Stimulated activated CD4-positive, alpha-beta T cell treated with anti-CD3 and anti-CD28 coated beads, TNF-alpha, amount 100 ng/mL, for 4 hours (primary cell): ENCODE measurements at regions not wholly inside any gene's neighbourhood (a gene's known extent, or its start where the extent isn't known, plus 50 kb on each side); places are given as distances from the start of the nearest gene placed in this dataset.
"Not testable (repeated sequence)": the region's sequence is repeated elsewhere in the genome, so short reads cannot be mapped to it uniquely, and the experiment has no call there.

Experiments
- DNase-seq, 3 experiments: peaks; one replicate each; pipeline ENCODE4 v3.0.0-alpha.2; 2020; ENCODE audit warnings: low read depth in 3 of 3

- no peak for DNase-seq
These were observed 336.1 kb downstream of the GBA3 start for GRCh38 chr4:23028875-23029274.

- DNase-seq: no peak
These were observed 330.9 kb downstream of the GBA3 start for GRCh38 chr4:23023666-23024065.

DNA sequence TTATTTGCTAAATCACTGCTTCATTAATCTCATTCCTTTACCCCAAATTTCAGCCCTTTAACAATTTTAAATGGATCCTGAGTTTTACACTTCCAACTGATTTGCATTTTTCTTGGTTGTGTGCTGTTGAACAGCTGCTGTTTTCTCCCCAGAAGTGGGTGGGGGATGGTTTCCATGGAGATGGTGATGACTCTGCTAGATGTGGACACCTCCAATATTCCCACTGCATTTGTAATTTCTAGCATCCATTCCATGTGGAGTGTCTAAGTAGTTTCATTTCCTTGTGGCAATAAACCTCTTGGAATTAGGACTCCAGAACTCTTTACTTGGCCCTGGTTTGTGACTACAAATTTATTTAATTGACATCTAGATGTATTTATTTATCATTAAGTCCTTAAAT is 330.4 kb downstream of the GBA3 start:
- DNase-seq: no peak

GRCh38 chr4:23022032-23022431 is 329.3 kb downstream of the GBA3 start:
- no peak for DNase-seq

DNA sequence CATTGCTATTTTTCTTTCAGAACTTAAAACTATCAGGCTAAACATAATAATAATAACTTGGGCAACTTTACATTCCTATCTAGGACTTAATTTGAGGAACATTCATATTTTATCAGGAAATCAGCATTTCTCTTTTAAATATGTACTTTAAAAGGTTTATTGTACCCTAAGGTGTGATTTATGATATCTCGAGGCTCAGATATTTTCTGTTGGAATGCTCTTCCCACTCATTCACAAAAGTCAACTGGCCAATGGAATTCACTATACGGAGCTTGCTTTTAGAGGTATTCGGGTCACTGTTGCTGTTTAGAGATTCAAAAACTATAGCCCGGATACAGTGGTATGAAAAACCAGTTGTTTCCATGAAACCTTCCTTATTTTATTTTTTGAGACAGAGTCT is 328.3 kb downstream of the GBA3 start:
- no peak for DNase-seq

- not testable (repeated sequence) for DNase-seq
These were observed 327.7 kb downstream of the GBA3 start for GRCh38 chr4:23020399-23020798.

GRCh38 chr4:23016981-23017380 is 324.2 kb downstream of the GBA3 start:
- DNase-seq: no peak

DNA sequence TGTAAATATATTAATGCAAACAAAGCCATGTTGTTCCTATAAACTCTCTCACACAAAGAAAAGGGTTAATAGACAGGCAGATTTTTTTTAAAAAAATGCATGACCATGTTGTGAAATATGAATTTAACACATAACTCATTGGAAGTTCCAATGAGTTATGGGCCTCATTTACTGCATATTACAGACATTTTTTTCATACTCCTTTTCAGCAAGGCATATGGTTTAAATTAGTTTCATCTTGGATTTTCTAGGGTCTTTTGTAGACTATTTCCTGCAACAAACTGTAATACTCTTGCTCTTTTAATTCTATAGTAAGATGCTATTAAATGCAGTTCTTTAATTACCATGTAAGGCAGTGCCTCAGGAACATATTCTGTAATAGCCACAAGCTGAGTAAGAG is 323.1 kb downstream of the GBA3 start:
- DNase-seq: no peak

- DNase-seq: no peak
These were observed 316.4 kb downstream of the GBA3 start for GRCh38 chr4:23009093-23009492.

DNA sequence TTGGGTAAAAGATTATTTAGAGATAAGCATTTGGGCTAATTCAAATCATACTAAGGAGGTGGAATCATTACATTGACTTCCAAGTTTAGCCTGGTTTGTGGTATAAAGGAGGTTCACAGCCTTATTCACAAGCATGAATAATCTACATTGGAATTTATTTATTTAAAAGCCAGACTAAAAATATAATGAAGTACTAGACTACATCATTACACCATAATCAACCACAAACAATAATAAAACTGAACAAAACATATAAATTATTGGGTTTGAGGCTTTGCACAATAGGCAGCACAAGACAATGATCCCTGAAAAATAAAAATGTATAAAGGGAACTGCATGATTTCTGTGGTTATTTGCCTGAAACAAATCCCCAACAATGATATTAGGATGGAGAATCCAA is 314.0 kb downstream of the GBA3 start:
- DNase-seq: no peak

DNA sequence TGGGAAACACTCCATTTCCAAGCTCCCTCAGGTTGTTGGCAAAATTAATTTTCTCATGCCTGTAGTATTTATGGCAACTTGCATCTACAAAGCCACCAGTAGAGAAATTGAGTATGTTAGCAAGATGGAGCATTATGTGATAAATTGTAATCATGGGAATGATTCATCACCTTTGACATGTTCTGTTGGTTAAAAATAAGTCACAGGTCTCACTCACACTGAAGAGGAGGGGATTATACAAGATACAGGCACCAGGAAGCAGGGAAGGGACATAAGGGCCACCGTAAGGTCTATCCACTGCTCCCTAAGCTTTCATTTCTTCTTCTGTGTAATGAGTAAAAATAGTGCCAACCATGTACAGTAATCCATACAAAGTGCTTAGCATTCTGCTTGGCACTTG is 313.0 kb downstream of the GBA3 start:
- DNase-seq: no peak

DNA sequence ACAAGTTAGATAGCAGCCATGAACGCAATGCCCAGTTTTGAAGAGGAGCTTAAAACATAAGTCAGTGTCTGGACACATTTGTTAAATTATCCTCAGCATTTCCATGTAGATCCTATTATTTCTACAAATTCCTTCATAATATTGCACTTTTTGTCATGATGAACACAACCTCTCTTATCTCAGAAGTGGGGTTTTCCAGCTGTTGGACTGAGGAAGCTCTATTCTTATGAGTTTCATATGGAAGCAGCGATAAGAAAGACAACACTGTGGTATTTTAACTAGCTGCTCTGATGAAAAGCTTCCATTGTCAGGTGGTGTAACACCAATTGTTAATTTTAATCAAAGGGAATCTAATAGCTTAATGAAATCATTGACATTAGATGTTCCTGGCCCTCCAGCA is 308.7 kb downstream of the GBA3 start:
- no peak for DNase-seq

GRCh38 chr4:22999419-22999818 is 306.7 kb downstream of the GBA3 start:
- DNase-seq: no peak

DNA sequence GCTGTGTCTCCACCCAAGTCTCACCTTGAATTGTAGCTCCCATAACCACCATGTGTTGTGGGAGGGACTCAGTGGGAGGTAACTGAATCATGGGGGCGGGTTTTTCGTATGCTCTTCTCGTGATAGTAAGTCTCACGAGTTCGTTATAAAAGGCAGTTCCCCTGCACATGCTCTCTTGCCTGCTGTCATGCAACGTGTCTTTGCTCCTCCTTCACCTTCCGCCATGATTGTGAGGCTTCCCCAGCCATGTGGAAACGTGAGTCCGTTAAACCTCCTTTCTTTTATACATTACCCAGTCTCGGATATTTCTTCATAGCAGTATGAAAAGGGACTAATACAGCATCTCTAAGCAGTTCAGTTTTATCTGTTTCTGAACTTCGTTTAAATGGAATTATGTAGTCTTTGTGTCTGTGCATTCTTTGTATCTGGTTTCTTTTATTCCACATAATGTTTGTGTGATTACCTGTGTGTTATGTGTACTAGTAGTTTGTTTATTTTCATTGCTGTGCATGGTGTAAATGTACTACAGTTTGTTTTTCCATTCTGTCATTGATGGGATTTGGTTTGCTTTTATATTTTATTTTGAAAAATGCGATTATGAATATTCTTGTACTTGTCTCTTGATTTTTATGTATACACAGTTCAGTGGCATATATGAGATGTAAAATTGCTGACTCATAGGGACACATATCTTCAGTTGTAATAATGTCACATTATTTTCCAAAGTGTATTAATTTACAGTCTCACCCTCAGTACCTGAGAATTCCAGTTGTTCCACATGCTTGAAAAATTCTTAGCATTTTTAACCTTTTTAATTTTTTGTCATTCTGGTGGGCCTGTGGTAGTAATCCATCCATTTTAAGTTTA is 304.9 kb downstream of the GBA3 start:
- no peak for DNase-seq

DNA sequence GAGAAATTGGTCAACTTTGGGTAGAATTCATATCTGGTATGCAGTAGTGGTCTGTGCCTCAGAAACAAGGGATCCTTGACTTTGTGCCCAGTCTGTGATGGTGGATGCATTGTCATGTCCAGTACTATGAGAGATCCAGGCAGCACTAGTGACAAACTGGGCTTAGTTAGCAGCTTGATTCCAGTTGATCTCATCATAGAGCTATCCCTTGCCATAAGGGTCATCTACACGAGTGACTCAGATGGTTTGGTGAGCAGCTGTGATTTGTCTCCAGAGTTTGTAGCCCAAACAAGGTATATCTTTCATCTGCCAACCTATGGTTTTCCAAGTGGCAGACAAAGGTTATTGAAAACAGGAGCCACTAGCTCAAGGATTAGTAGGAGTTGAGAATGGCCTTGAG is 298.8 kb downstream of the GBA3 start:
- DNase-seq: no peak

- DNase-seq: no peak
These were observed 295.8 kb downstream of the GBA3 start for GRCh38 chr4:22988526-22988925.

- no peak for DNase-seq
These were observed 295.1 kb downstream of the GBA3 start for GRCh38 chr4:22987870-22988269.

- no peak for DNase-seq
These were observed 294.1 kb downstream of the GBA3 start for GRCh38 chr4:22986881-22987280.

DNA sequence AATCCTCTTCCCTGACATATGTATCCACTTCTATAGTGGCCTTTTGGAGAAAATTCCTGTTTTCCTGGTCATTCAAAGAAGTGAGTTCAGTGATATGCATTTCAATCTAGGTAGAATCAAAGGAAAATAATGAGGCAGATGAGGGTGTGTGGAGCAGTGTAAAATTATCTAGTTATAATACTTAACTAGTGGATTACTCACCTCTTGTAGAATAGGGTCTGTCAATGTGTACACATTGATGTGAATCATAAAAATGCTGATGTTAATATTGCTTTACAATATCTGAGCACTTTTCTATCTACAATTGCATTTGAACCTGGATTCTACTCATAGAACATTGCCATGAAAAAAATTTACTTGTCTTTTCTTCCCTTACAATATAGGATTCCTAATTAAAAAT is 293.5 kb downstream of the GBA3 start:
- DNase-seq: no peak

- no peak for DNase-seq
These were observed 291.7 kb downstream of the GBA3 start for GRCh38 chr4:22984390-22984789.

DNA sequence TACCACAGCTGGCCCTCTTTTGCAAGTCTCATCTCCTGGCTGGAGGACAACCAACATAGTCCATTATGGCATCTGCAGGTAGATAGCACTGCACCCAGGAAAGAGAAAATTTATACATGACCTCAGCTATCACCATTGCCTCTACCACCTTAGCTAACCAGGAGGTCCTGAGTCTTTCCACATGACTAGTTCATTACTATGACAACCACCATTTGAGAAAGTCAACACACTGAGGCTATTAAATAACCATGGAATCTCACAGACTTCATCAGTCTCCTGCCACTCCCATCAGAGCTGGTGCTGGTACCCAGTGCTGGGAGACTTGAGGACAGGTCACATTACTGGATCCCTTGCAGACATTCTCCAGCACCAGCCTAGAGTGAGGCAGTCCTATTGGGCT is 285.9 kb downstream of the GBA3 start:
- no peak for DNase-seq

DNA sequence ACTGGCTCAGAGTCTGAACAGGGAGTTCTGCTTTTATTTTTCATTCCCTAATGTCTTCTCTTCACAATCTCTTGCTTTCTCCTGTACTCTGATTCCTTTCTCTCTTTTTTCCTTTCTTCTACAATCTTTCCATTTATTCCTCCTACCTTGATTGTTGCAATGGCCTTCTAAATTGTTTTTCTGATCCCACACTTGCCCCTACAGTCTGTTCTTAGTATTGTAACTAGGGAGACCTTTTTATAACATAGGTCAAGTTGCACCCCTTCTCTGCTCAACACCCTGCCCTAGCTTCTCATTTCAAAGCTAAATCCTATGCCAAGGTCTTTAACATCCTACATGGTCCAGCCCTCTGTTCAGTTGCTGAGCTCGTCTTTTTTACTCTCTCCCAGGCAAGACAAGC is 277.9 kb downstream of the GBA3 start:
- DNase-seq: no peak

DNA sequence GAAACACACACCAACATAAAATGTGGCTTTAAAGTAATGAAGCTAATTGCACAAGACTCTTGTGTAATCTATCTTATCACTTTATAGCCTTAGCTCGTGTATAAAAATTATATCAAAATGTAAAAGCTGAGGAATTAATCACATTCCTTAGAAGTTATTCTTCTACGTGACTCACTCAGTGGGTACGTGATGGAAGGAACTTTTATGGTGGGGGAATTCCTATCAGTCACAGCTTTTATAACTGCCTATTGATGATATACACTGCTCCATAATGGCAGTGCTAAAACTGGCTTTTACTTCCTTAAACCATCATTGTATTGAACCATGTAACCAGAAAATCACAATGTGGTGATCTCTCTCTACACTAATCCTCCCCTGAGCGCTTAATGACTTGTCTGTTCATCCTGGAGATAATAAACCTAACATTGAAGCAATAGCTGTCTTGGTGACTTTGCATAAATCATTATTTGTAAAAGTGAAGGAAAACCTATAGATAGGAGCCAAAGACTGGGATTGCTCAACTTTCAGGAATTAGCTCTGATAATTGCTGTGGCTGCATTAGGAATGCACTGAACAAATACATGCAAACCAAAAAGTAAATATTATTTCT is 276.7 kb downstream of the GBA3 start:
- no peak for DNase-seq

GRCh38 chr4:22962295-22962694 is 269.6 kb downstream of the GBA3 start:
- DNase-seq: no peak
